NCI-H2107 (cell line): ENCODE measurements at regions not wholly inside any gene's neighbourhood (a gene's known extent, or its start where the extent isn't known, plus 50 kb on each side); places are given as distances from the start of the nearest gene placed in this dataset.

Experiments used
- DNase-seq: peaks from one replicate; lab custom pipeline; 2025; lab: John Stamatoyannopoulos, UW

DNA sequence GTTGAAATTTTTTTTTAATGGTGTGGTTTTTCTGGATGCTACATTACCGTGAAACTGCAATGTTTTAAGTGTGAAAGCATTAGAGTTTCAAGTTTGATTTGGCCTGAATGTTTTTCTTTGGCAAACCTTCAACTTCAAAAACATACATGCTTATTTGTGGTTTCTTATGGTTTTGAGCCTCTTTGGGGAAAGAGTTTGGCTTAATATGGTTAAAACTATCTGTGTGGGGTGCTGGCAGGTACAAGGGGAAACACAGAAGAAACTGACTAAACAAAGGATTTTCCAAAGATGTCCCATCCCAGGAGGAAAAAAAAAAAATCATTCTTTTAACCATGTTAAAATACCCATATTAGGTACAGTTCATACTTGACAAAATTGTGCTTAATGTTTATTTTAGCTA, 121.1 kb downstream of the HGF start:
- no peak for DNase-seq

GRCh38 chr7:81645435-81645834, 124.4 kb downstream of the HGF start:
- DNase-seq = no peak

DNA sequence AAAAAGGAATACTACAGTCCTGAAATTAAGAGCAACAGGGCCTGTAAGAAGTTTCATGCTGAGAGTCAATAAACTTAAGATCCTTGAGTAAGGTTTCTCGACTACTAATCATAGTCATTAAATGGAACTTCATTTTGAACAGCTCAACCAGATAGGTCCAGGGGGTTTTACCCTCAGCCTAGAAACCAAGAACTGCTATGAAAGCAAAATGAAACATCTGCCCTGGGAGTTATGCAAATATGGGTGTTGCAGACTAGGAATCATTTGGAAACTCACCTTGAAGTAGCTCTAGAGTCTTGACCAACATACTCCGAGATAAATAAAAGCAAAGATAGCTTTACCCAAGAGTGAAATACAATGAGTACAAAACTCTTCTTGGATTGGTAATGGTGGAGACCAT, 128.0 kb downstream of the HGF start:
- no peak for DNase-seq

- no peak for DNase-seq
Observed at GRCh38 chr7:81638198-81638597, 131.6 kb downstream of the HGF start.

GRCh38 chr7:81637534-81637933, 132.3 kb downstream of the HGF start:
- DNase-seq = no peak

DNA sequence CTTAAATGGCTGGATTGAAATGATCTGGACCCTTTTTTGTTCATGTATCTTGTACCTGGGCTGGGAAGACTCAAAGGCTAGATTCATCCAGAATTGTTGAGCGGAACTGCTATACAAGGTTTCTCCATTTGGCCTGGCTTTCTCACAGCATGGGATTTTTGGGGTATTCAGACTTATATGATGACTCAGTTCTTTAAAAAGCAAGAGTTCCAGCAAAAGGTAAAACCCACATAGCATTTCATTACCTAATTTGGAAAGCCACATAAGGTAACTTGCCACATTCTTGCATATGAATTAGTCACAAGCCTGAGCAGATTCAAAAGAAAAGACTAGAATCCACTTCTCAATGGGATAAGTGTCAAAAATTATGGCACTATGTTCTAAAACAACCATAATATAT, 137.4 kb downstream of the HGF start:
- no peak for DNase-seq

GRCh38 chr7:81630600-81630999, 139.2 kb downstream of the HGF start:
- no peak for DNase-seq

GRCh38 chr7:81629702-81630101, 140.1 kb downstream of the HGF start:
- no peak for DNase-seq

- DNase-seq = no peak
Observed at GRCh38 chr7:81628951-81629350, 140.9 kb downstream of the HGF start.

- no peak for DNase-seq
Observed at GRCh38 chr7:81627536-81628287, 142.1 kb downstream of the HGF start.

DNA sequence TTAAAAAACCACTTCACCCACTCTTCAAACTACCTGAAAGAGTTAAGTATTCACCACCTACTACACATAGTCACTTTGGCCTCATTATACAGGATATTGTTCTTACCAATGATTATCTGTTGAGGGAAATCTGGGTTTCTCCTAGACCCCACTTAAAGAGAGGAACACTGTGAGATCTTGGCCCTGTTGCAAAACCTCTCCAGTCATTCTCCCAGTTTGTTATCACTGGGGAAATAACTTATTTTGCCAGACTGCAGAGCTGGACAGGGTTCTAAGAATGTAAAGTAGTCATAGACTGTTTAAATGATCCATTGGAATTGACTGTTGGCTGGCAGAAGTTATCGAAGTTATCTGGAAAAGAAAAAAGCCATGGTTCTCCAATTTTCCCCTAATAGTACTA, 143.8 kb downstream of the HGF start:
- no peak for DNase-seq

- DNase-seq = no peak
Observed at GRCh38 chr7:81624650-81625631, 144.9 kb downstream of the HGF start.

GRCh38 chr7:81624021-81624592, 145.7 kb downstream of the HGF start:
- DNase-seq = no peak

DNA sequence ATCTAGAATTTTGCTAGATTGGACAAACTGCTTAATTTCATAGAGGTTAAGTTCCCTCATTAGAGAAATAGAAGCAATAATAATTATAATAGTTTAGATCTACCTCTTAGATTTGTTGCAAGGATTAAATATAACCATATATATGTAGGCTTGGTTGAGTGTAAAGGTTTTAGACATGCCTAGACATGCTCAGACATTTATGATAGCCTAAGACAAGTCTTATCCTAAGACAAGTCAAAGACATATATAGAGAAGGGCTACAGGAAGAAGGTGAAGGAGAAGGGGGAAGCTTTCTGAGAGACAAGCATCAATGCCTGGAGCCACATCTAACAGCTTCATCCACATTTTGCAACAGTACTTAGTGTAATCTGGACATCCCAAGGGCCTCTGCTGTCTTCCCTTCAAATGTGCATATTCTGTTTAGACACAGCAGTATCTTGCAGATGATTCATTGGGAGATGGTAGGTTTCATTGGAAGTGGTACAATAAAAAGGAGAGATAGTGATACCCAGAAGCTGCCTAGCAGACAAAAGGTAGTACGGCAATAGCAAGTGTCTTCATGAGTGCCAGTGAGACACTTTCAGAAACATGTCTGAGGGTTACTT, 146.5 kb downstream of the HGF start:
- no peak for DNase-seq

GRCh38 chr7:81621893-81622292, 148.0 kb downstream of the HGF start:
- no peak for DNase-seq

DNA sequence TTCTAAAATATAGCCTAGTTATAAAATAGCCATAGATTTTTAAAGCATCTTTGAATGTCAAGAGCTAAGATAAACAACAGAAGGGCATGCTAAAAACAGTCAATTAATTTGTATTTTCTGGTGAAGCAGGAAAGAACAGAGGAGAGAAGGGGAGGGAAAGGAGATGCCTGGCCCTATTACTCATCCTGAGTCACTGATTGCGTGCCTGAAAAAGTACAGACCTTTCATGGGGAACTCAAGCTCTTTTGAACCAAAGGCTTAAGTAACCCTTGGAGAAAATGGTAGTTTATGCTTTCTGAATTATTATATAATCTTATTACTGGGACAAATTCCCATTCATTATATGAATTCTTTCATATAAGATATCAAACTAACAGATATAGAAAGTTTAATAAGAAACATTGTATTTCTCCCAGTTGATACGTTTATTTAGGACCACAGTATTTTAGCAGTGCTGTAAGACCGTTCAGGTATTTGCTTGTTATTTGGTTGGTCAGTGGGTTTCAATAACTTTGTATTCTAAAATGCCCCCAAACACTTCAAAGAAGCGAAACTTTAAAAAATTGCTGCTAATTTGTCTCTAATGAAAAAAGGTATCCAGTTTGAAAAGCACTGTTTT, 151.3 kb downstream of the HGF start:
- DNase-seq = no peak

DNA sequence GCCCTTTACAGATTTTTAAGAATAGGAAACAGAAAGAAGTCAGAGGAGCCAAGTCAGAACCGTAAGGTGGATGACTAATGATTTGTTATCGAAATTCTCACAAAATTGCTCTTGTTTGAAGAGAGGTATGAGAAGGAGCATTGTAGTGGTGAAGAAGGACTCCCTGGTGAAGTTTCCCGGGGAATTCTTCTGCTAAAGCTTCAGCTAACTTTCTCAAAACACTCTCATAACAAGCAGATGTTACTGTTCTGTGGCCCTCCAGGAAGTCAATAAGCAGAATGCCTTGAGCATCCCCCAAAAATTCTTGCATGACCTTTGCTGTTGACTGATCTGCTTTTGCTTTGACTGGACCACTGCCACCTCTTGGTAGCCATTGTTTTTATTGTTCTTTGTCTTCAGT, 152.9 kb downstream of the HGF start:
- DNase-seq = no peak

DNA sequence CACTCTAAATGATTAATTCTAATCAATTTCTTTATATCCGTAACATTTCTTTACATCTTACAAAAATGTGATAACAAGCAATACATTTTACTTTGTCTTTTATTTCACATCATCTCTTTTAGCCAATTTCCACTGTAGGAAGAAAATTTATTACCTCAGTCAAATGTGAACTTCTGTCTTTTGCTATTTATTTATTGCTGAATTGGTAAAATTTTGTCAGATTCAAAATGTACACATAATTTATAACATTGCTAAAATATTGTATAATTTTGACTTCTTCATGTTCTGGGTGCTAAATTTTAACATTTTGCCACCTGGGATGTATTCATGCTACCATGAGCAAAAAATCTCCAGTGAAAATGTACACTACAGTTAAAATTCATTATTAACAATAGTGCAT, 158.0 kb downstream of the HGF start:
- no peak for DNase-seq

- DNase-seq = no peak
Observed at GRCh38 chr7:81611040-81611439, 158.8 kb downstream of the HGF start.

DNA sequence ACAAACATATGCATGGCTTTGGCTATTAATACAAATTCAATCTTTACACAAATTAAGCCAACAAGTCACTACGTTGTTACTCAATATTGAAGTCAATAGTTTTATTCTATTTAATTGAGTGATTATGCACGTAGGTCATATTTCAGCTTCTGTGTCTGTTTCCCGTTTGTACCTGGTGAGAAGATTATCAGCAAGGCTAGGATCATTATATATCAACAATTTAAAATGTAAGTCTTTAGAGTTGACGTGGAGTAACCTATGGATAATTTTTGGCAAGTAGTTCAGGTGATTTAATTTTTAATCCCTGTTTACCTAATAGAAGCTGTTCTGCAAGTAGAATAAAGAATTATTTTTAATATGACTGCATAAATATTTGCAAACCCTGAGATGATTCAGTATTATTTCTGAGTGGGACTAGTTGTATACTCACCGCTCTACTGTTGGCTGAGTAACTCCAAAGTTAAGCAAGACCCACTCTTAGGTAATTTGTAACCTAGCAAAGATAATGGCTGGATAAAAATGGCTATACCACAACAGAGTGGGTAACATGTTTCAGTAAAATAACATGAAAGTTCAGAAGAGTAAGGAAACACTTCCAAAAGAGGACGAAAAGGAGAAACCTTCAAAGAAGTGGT, 161.0 kb downstream of the HGF start:
- no peak for DNase-seq

- no peak for DNase-seq
Observed at GRCh38 chr7:81607987-81608386, 161.9 kb downstream of the HGF start.
